H1 (cell line): ENCODE measurements at regions not wholly inside any gene's neighbourhood (a gene's known extent, or its start where the extent isn't known, plus 50 kb on each side); places are given as distances from the start of the nearest gene placed in this dataset.

ENCODE experiments used
- CTCF ChIA-PET: fragments of 300-600 bp; sonication (Branson Sonifier 250); formaldehyde crosslinking; loops from one replicate; lab custom pipeline; 2021; ENCODE audit not compliant: partially characterized antibody; lab: Charles Lee
- POLR2A ChIA-PET: fragments of 300-600 bp; sonication (Branson Sonifier 250); formaldehyde crosslinking; loops from one replicate; lab custom pipeline; 2021; ENCODE audit warnings: inconsistent platforms; ENCODE audit not compliant: partially characterized antibody; lab: Charles Lee
- DNase-seq, 2 experiments: peaks; one replicate each; pipeline versions ENCODE4 v3.0.0 to v3.0.0-alpha.2; 2010 to 2022; ENCODE audit warnings: low spot score in 2 of 2, low read depth in 1 of 2, mixed read lengths in 1 of 2
- FAIRE-seq: peaks from 2 replicates; lab custom pipeline; 2011; peaks lifted over from hg19 to GRCh38; lab: Jason Lieb, UNC
- H2AFZ ChIP-seq: 2 replicates; pipeline ENCODE4 v1.8.1; 2012; ENCODE audit warnings: low read length, inconsistent platforms
- H2AK5ac ChIP-seq: 2 replicates; pipeline ENCODE4 v1.6.1; 2013; ENCODE audit warnings: low read depth, low read length
- H2BK120ac ChIP-seq: replicated peaks from 2 replicates; pipeline ENCODE3; 2013; ENCODE audit warnings: low read depth, low read length, inconsistent platforms
- H2BK12ac ChIP-seq: 2 replicates; pipeline ENCODE4 v1.6.1; 2013; ENCODE audit warnings: low read depth, low read length
- H2BK15ac ChIP-seq: 2 replicates; pipeline ENCODE4 v1.6.1; 2013; ENCODE audit warnings: low read length
- H2BK20ac ChIP-seq: 2 replicates; pipeline ENCODE4 v1.6.1; 2013; ENCODE audit warnings: low read length
- H2BK5ac ChIP-seq: 2 replicates; pipeline ENCODE4 v1.6.1; 2013; ENCODE audit warnings: low read depth, low read length
- H3K14ac ChIP-seq: 2 replicates; pipeline ENCODE4 v1.6.1; 2013; ENCODE audit warnings: inconsistent platforms; ENCODE audit not compliant: insufficient read length
- H3K18ac ChIP-seq: 2 replicates; pipeline ENCODE4 v1.6.1; 2013; ENCODE audit warnings: low read length; ENCODE audit errors: extremely low read depth
- H3K23ac ChIP-seq: 2 replicates; pipeline ENCODE4 v1.6.1; 2013; ENCODE audit warnings: inconsistent platforms; ENCODE audit not compliant: insufficient read length
- H3K23me2 ChIP-seq: 2 replicates; pipeline ENCODE4 v1.6.1; 2013; ENCODE audit warnings: low read depth, low read length
- H3K27ac ChIP-seq: 2 replicates; pipeline ENCODE4 v1.6.1; 2011; ENCODE audit warnings: low read depth, low read length, inconsistent platforms
- H3K27me3 ChIP-seq, 4 experiments: replicated peaks in 1 of 4; 1 replicate in 1 of 4; 2 replicates in 3 of 4; pipeline versions ENCODE4 v1.6.1 to v1.8.1; 2011 to 2013; ENCODE audit warnings: low read length in 3 of 4, mild to moderate bottlenecking in 3 of 4, inconsistent platforms in 2 of 4, mixed read lengths in 2 of 4, moderate library complexity in 1 of 4; ENCODE audit not compliant: control insufficient read depth in 3 of 4, insufficient read depth in 3 of 4; ENCODE audit errors: extremely low read depth in 1 of 4
- H3K36me3 ChIP-seq, 4 experiments: 2 replicates each; pipeline versions ENCODE4 v1.6.1 to v1.8.1; 2011 to 2013; ENCODE audit warnings: mild to moderate bottlenecking in 4 of 4, low read length in 3 of 4, moderate library complexity in 2 of 4, control low read depth in 1 of 4, inconsistent platforms in 1 of 4; ENCODE audit not compliant: insufficient read depth in 4 of 4, control insufficient read depth in 2 of 4
- H3K4ac ChIP-seq: replicated peaks from 2 replicates; pipeline ENCODE3; 2013; ENCODE audit warnings: low read length, low read depth, mixed read lengths, inconsistent platforms; ENCODE audit not compliant: insufficient read length
- H3K4me1 ChIP-seq, 4 experiments: replicated peaks in 1 of 4; 1 replicate in 1 of 4; 2 replicates in 3 of 4; pipeline versions ENCODE4 v1.6.1 to v1.8.1; 2011 to 2013; ENCODE audit warnings: low read length in 3 of 4, inconsistent platforms in 2 of 4, mixed read lengths in 1 of 4; ENCODE audit not compliant: insufficient read depth in 4 of 4, control insufficient read depth in 3 of 4
- H3K4me2 ChIP-seq, 2 experiments: 2 replicates each; pipeline versions ENCODE4 v1.6.1 to v1.8.1; 2011 to 2013; ENCODE audit warnings: low read depth in 2 of 2, low read length in 2 of 2, control low read depth in 1 of 2, inconsistent platforms in 1 of 2, mild to moderate bottlenecking in 1 of 2; ENCODE audit not compliant: insufficient read depth in 1 of 2
- H3K4me3 ChIP-seq, 4 experiments: fragments of 200-600, 300-600 bp in 1 of 4; sonication (generic), shearing (Covaris generic), sonication (Bioruptor Twin) in 1 of 4; 2 replicates each; pipeline versions ENCODE4 v1.5.1 to v1.8.1; 2011 to 2016; ENCODE audit warnings: low read length in 4 of 4, low read depth in 3 of 4, control low read depth in 2 of 4, inconsistent platforms in 2 of 4, mild to moderate bottlenecking in 2 of 4, mixed read lengths in 1 of 4, moderate library complexity in 1 of 4; ENCODE audit not compliant: insufficient read depth in 2 of 4; ENCODE audit errors: extremely low read depth in 1 of 4
- H3K56ac ChIP-seq: replicated peaks from 2 replicates; pipeline ENCODE3; 2013; ENCODE audit warnings: low read depth, mild to moderate bottlenecking, mixed read lengths, low read length, inconsistent platforms; ENCODE audit not compliant: insufficient read length
- H3K79me1 ChIP-seq: 2 replicates; pipeline ENCODE4 v1.6.1; 2013; ENCODE audit warnings: low read depth, low read length, control low read depth
- H3K79me2 ChIP-seq, 2 experiments: 2 replicates each; pipeline versions ENCODE4 v1.6.1 to v1.8.1; 2012 to 2013; ENCODE audit warnings: low read length in 2 of 2, mild to moderate bottlenecking in 2 of 2, inconsistent platforms in 1 of 2; ENCODE audit not compliant: insufficient read depth in 2 of 2, control insufficient read depth in 1 of 2
- H3K9ac ChIP-seq, 4 experiments: replicated peaks in 1 of 4; 1 replicate in 1 of 4; 2 replicates in 3 of 4; pipeline versions ENCODE4 v1.6.1 to v1.8.1; 2011 to 2013; ENCODE audit warnings: low read depth in 3 of 4, low read length in 3 of 4, control low read depth in 2 of 4, mild to moderate bottlenecking in 2 of 4, moderate library complexity in 2 of 4, inconsistent platforms in 1 of 4; ENCODE audit errors: extremely low read depth in 1 of 4
- H3K9me3 ChIP-seq, 2 experiments: 2 replicates each; pipeline versions ENCODE4 v1.6.1 to v1.8.1; 2012 to 2013; ENCODE audit warnings: mild to moderate bottlenecking in 2 of 2, moderate library complexity in 2 of 2, control low read depth in 1 of 2, inconsistent platforms in 1 of 2, low read depth in 1 of 2, low read length in 1 of 2, mixed read lengths in 1 of 2; ENCODE audit not compliant: insufficient read depth in 2 of 2
- H4K20me1 ChIP-seq, 2 experiments: replicated peaks in 1 of 2; 2 replicates each; pipeline versions ENCODE3 to v1.8.1; 2011 to 2013; ENCODE audit warnings: inconsistent platforms in 2 of 2, low read length in 2 of 2, mild to moderate bottlenecking in 1 of 2; ENCODE audit not compliant: insufficient read depth in 2 of 2, control insufficient read depth in 1 of 2
- H4K5ac ChIP-seq: 2 replicates; pipeline ENCODE4 v1.6.1; 2013; ENCODE audit warnings: low read length, low read depth, mixed read lengths, inconsistent platforms; ENCODE audit not compliant: insufficient read length
- H4K8ac ChIP-seq: 2 replicates; pipeline ENCODE4 v1.8.0; 2013; ENCODE audit warnings: mild to moderate bottlenecking, moderate library complexity, low read length, inconsistent platforms; ENCODE audit not compliant: insufficient read depth; ENCODE audit errors: extremely low read depth
- H4K91ac ChIP-seq: replicated peaks from 2 replicates; pipeline ENCODE3; 2013; ENCODE audit warnings: low read length, mixed read lengths, inconsistent platforms; ENCODE audit not compliant: insufficient read length
- BRCA1 ChIP-seq: IDR thresholded peaks from 2 replicates; pipeline ENCODE4 v1.6.1; 2012; ENCODE audit warnings: low read depth, low read length, improper control_type of control experiment
- HDAC6 ChIP-seq: IDR thresholded peaks from one replicate; pipeline ENCODE4 v1.7.1; 2012; ENCODE audit warnings: low read depth, mild to moderate bottlenecking, inconsistent platforms, low read length, moderate library complexity
- MAX ChIP-seq: IDR thresholded peaks from 2 replicates; pipeline ENCODE4 v1.6.1; 2012; ENCODE audit warnings: inconsistent platforms
- POLR2AphosphoS5 ChIP-seq: IDR thresholded peaks from 2 replicates; pipeline ENCODE4 v1.6.1; 2011; ENCODE audit warnings: low read depth, low read length
- POU5F1 ChIP-seq: IDR thresholded peaks from 2 replicates; pipeline ENCODE4 v1.6.1; 2011; ENCODE audit warnings: low read depth, mild to moderate bottlenecking, low read length, moderate library complexity
- RBBP5 ChIP-seq: IDR thresholded peaks from 2 replicates; pipeline ENCODE4 v1.7.1; 2012; ENCODE audit warnings: low read depth, mild to moderate bottlenecking, inconsistent platforms, low read length, moderate library complexity, borderline replicate concordance
- RFX5 ChIP-seq: IDR thresholded peaks from 2 replicates; pipeline ENCODE4 v1.6.1; 2011; ENCODE audit warnings: low read depth, low read length, improper control_type of control experiment, borderline replicate concordance
- SIRT6 ChIP-seq: IDR thresholded peaks from one replicate; pipeline ENCODE4 v1.7.1; 2012; ENCODE audit warnings: low read length, inconsistent platforms
- SP1 ChIP-seq: IDR thresholded peaks from 2 replicates; pipeline ENCODE4 v1.6.1; 2011; ENCODE audit warnings: low read depth, low read length
- SP2 ChIP-seq: IDR thresholded peaks from 2 replicates; pipeline ENCODE4 v1.6.1; 2012; ENCODE audit warnings: mild to moderate bottlenecking, low read length, inconsistent platforms
- SRF ChIP-seq: IDR thresholded peaks from 2 replicates; pipeline ENCODE4 v1.6.1; 2011; ENCODE audit warnings: mild to moderate bottlenecking, low read depth, low read length, moderate library complexity
- WGBS, 2 experiments: shearing (Covaris generic) in 1 of 2; methylation state at CpG; one replicate each; pipeline versions ENCODE4 v1.1.6 to v1.1.7; 2013 to 2015; ENCODE audit warnings: low lambda C conversion rate in 2 of 2, mixed read lengths in 2 of 2, inconsistent platforms in 1 of 2, low coverage in 1 of 2, missing lambda C conversion rate in 1 of 2; ENCODE audit not compliant: insufficient replicate concordance in 2 of 2, insufficient coverage in 1 of 2, insufficient read length in 1 of 2; ENCODE audit errors: extremely low coverage in 1 of 2, missing lambda C conversion rate in 1 of 2; 5-methylcytosine and 5-hydroxymethylcytosine counted together

GRCh38 chr2:49318531-49318930 is 164.2 kb upstream of the FSHR start:
- no peak for FAIRE-seq
- H3K36me3 ChIP-seq = no peaks in the 10 kb centered on the region
- H3K27me3 ChIP-seq = no peaks in the 10 kb centered on the region
- H2BK120ac ChIP-seq = no peak overlapping the region
- H2AFZ ChIP-seq = no peak overlapping the region
- ChIA-PET POLR2A (no interaction called here), CTCF (interaction anchor here (1.6 kb wide), 1 partner anchor 172 kb away, joined by 3 read pairs; no protein-coding TSS in a partner anchor)
- no peak overlapping the region for H3K4me3 ChIP-seq
- no peaks in the 10 kb centered on the region for H3K79me1 ChIP-seq
- H3K4me1 ChIP-seq = no peaks in the 10 kb centered on the region
- H3K79me2 ChIP-seq = no peaks in the 10 kb centered on the region
- no peak overlapping the region for H4K5ac ChIP-seq
- H2BK20ac ChIP-seq = no peak overlapping the region
- no peak overlapping the region for H3K14ac ChIP-seq
- H2BK5ac ChIP-seq = no peak overlapping the region
- no peak overlapping the region for H3K23ac ChIP-seq
- no peak overlapping the region for H2BK15ac ChIP-seq
- no peak overlapping the region for H4K91ac ChIP-seq
- no peak overlapping the region for H3K9ac ChIP-seq
- H3K18ac ChIP-seq = no peak overlapping the region
- no peak overlapping the region for H2BK12ac ChIP-seq
- no peak overlapping the region for H3K4ac ChIP-seq
- H4K8ac ChIP-seq = no peak overlapping the region
- no peaks in the 10 kb centered on the region for H4K20me1 ChIP-seq
- no peak overlapping the region for H3K27ac ChIP-seq
- no peak for DNase-seq
- H2AK5ac ChIP-seq = no peak overlapping the region
- WGBS, 2 experiments = 100% methylated on average over 1 of the region's 1 CpG; no CpG with 5 or more reads in 1 of the 2 experiments
- H3K4me2 ChIP-seq = no peak overlapping the region
- H3K9me3 ChIP-seq = peaks cover 0 to 5% of the 10 kb centered on the region in 2 experiments; a peak in 1 of 4 replicates
- no peaks in the 10 kb centered on the region for H3K23me2 ChIP-seq
- H3K56ac ChIP-seq = no peak overlapping the region
- TF ChIP-seq SP1 (no peak), MAX (no peak), BRCA1 (no peak), RFX5 (no peak), HDAC6 (no peak), POLR2AphosphoS5 (no peak), POU5F1 (no peak), RBBP5 (no peak), SP2 (no peak), SIRT6 (no peak), SRF (no peak)
